Tibial nerve (tissue), 4 donors: ENCODE measurements at regions not wholly inside any gene's neighbourhood (a gene's known extent, or its start where the extent isn't known, plus 50 kb on each side); places are given as distances from the start of the nearest gene placed in this dataset.
"Not testable (repeated sequence)": the region's sequence is repeated elsewhere in the genome, so short reads cannot be mapped to it uniquely, and the experiment has no call there.

Experiments used
- DNase-seq, 2 donors: peaks; one replicate each; pipeline ENCODE4 v3.0.0-alpha.2; 2019; ENCODE audit warnings: low spot score in 2 of 2
- H3K27ac ChIP-seq, 4 donors: fragments of 200-600 bp; sonication (generic) in 3 of 4; one replicate each; pipeline ENCODE4 v1.5.1; 2017 to 2019; ENCODE audit warnings: mild to moderate bottlenecking in 1 of 4
- H3K27me3 ChIP-seq, 2 donors: fragments of 200-600 bp; sonication (generic) in 1 of 2; one replicate each; pipeline versions ENCODE4 v1.5.1 to v1.6.0; 2017 to 2019
- H3K36me3 ChIP-seq, 3 donors: fragments of 200-600 bp; sonication (generic); one replicate each; pipeline ENCODE4 v1.5.1; 2018 to 2019
- H3K4me1 ChIP-seq, 4 donors: fragments of 200-600 bp; sonication (generic) in 3 of 4; one replicate each; pipeline ENCODE4 v1.5.1; 2017 to 2019
- H3K4me3 ChIP-seq, 4 donors: fragments of 200-600 bp; sonication (generic) in 3 of 4; one replicate each; pipeline ENCODE4 v1.5.1; 2017 to 2019; ENCODE audit warnings: mild to moderate bottlenecking in 1 of 4, moderate library complexity in 1 of 4
- H3K9me3 ChIP-seq, 4 donors: fragments of 200-600 bp; sonication (generic) in 3 of 4; one replicate each; pipeline ENCODE4 v1.5.1; 2017 to 2019
- CTCF ChIP-seq, 5 experiments: fragments of 200-600 bp in 3 of 5; fragments of 450-650 bp in 2 of 5; sonication (generic) in 3 of 5; IDR thresholded peaks; one replicate each; pipeline ENCODE4 v1.5.1; 2016 to 2019; ENCODE audit warnings: antibody characterized with exemption in 5 of 5, mild to moderate bottlenecking in 3 of 5, moderate library complexity in 2 of 5
- EP300 ChIP-seq, 2 donors: sonication (generic); formaldehyde crosslinking; IDR thresholded peaks; one replicate each; pipeline ENCODE4 v1.6.1; 2017; ENCODE audit warnings: antibody characterized with exemption in 2 of 2, mild to moderate bottlenecking in 1 of 2
- POLR2A ChIP-seq, 2 donors: fragments of 450-650 bp; IDR thresholded peaks; one replicate each; pipeline ENCODE4 v1.6.1; 2017; ENCODE audit warnings: antibody characterized with exemption in 2 of 2, mild to moderate bottlenecking in 2 of 2, moderate library complexity in 2 of 2
- WGBS, 2 donors: methylation state at CpG; one replicate each; pipeline ENCODE4 v1.1.5; 2018; 5-methylcytosine and 5-hydroxymethylcytosine counted together

GRCh38 chr2:150060341-150060740 is 427.1 kb downstream of the RND3 start:
- no peak for DNase-seq
- peaks cover 0 to 15% (median 0%) of the 10 kb centered on the region in 4 donors for H3K4me1 ChIP-seq
- no peak overlapping the region for H3K27ac ChIP-seq
- no peaks in the 10 kb centered on the region for H3K9me3 ChIP-seq
- no peak overlapping the region for H3K4me3 ChIP-seq
- 21 to 24% methylated on average over 1 of the region's 1 CpG for WGBS, 2 donors
- no peaks in the 10 kb centered on the region for H3K36me3 ChIP-seq
- TF ChIP-seq POLR2A (IDR thresholded peaks at IDR 0.05) (no peak), EP300 (IDR thresholded peaks at IDR 0.05) (no peak), CTCF (IDR thresholded peaks at IDR 0.05) (no peak)
- no peaks in the 10 kb centered on the region for H3K27me3 ChIP-seq

- not testable (repeated sequence) for H3K9me3 ChIP-seq, DNase-seq, H3K27me3 ChIP-seq, H3K36me3 ChIP-seq, H3K27ac ChIP-seq, H3K4me3 ChIP-seq
- WGBS, 2 donors: 93 to 96% methylated on average over 2 of the region's 2 CpGs
- H3K4me1 ChIP-seq: peaks cover 0 to 15% (median 0%) of the 10 kb centered on the region in 4 donors
These were observed 427.8 kb downstream of the RND3 start for GRCh38 chr2:150059676-150060075.

- Histone ChIP-seq H3K27ac (no peak overlapping the region), H3K4me1 (no peaks in the 10 kb centered on the region), H3K36me3 (no peaks in the 10 kb centered on the region), H3K9me3 (no peaks in the 10 kb centered on the region), H3K4me3 (no peak overlapping the region), H3K27me3 (no peaks in the 10 kb centered on the region)
- WGBS, 2 donors: 77 to 89% methylated on average over 3 of the region's 3 CpGs
- no peak for TF ChIP-seq EP300 (IDR thresholded peaks at IDR 0.05)
- DNase-seq: no peak
These were observed 435.0 kb downstream of the RND3 start for GRCh38 chr2:150052457-150052856.

GRCh38 chr2:150051004-150051403 is 436.5 kb downstream of the RND3 start:
- no peaks in the 10 kb centered on the region for H3K9me3 ChIP-seq
- H3K36me3 ChIP-seq: no peaks in the 10 kb centered on the region
- H3K27me3 ChIP-seq: no peaks in the 10 kb centered on the region
- no peak for DNase-seq
- no peak overlapping the region for H3K4me3 ChIP-seq
- H3K27ac ChIP-seq: no peak overlapping the region
- TF ChIP-seq EP300 (IDR thresholded peaks at IDR 0.05) (no peak), CTCF (IDR thresholded peaks at IDR 0.05) (no peak), POLR2A (IDR thresholded peaks at IDR 0.05) (no peak)
- no peaks in the 10 kb centered on the region for H3K4me1 ChIP-seq

- H3K4me3 ChIP-seq: no peak overlapping the region
- WGBS, 2 donors: 63 to 69% methylated on average over 5 of the region's 5 CpGs
- DNase-seq: no peak
These were observed 437.4 kb downstream of the RND3 start for GRCh38 chr2:150050036-150050435.

GRCh38 chr2:150047620-150048222 is 439.7 kb downstream of the RND3 start:
- TF ChIP-seq EP300 (IDR thresholded peaks at IDR 0.05) (no peak), CTCF (IDR thresholded peaks at IDR 0.05) (no peak), POLR2A (IDR thresholded peaks at IDR 0.05) (no peak)
- no peak overlapping the region for H3K4me3 ChIP-seq
- no peaks in the 10 kb centered on the region for H3K36me3 ChIP-seq
- no peaks in the 10 kb centered on the region for H3K9me3 ChIP-seq
- WGBS, 2 donors: 93 to 97% methylated on average over 2 of the region's 2 CpGs
- H3K27ac ChIP-seq: no peak overlapping the region
- DNase-seq: no peak
- no peaks in the 10 kb centered on the region for H3K4me1 ChIP-seq
- H3K27me3 ChIP-seq: no peaks in the 10 kb centered on the region

More at GRCh38 chr2:150050036-150050435, 437.4 kb downstream of the RND3 start:
- H3K9me3 ChIP-seq: no peaks in the 10 kb centered on the region
- H3K27ac ChIP-seq: no peak overlapping the region
- no peaks in the 10 kb centered on the region for H3K36me3 ChIP-seq
- H3K27me3 ChIP-seq: no peaks in the 10 kb centered on the region
- TF ChIP-seq CTCF (IDR thresholded peaks at IDR 0.05) (no peak), POLR2A (IDR thresholded peaks at IDR 0.05) (no peak), EP300 (IDR thresholded peaks at IDR 0.05) (no peak)
- H3K4me1 ChIP-seq: no peaks in the 10 kb centered on the region
